ENCODE measurements at regions not wholly inside any gene's neighbourhood (a gene's known extent, or its start where the extent isn't known, plus 50 kb on each side); places are given as distances from the start of the nearest gene placed in this dataset.

- DNase-seq, result peak in 2 of 3 experiments; percentile 11 to 21
Measured at GRCh38 chr4:10173754-10174749, 57.5 kb upstream of the WDR1 start.

GRCh38 chr4:10173037-10173753 lies 56.6 kb upstream of the WDR1 start:
- DNase-seq, result peak in 1 of 3 experiments; percentile 5

GRCh38 chr4:10172278-10172921 lies 55.8 kb upstream of the WDR1 start:
- DNase-seq, result no peak

GRCh38 chr4:10171055-10171454 lies 54.5 kb upstream of the WDR1 start:
- no peak for DNase-seq

GRCh38 chr4:10169839-10170387 lies 53.3 kb upstream of the WDR1 start:
- no peak for DNase-seq

- no peak for DNase-seq
Measured at GRCh38 chr4:10168151-10168550, 51.6 kb upstream of the WDR1 start.

GRCh38 chr4:10167201-10167600 lies 50.6 kb upstream of the WDR1 start:
- no peak for DNase-seq

Data from NCI-H1417 (cell line).